GM12891 (cell line): ENCODE measurements at regions not wholly inside any gene's neighbourhood (a gene's known extent, or its start where the extent isn't known, plus 50 kb on each side); places are given as distances from the start of the nearest gene placed in this dataset.
"Not testable (repeated sequence)": the region's sequence is repeated elsewhere in the genome, so short reads cannot be mapped to it uniquely, and the experiment has no call there.

ENCODE experiments used
- DNase-seq: peaks from one replicate; pipeline ENCODE4 v3.0.0; 2011; ENCODE audit warnings: low spot score; ENCODE audit not compliant: insufficient read length
- FAIRE-seq: peaks from 2 replicates; lab custom pipeline; 2011; peaks lifted over from hg19 to GRCh38; lab: Jason Lieb, UNC
- PAX5 ChIP-seq: IDR thresholded peaks from 2 replicates; pipeline ENCODE4 v1.6.1; 2011; ENCODE audit warnings: low read length, moderate library complexity, mild to moderate bottlenecking; ENCODE audit not compliant: insufficient read depth, severe bottlenecking
- POLR2A ChIP-seq: IDR thresholded peaks from 2 replicates; pipeline ENCODE4 v1.6.1; 2011; ENCODE audit warnings: low read depth, low read length, control low read depth
- POLR2AphosphoS5 ChIP-seq: IDR thresholded peaks from 2 replicates; pipeline ENCODE4 v1.6.1; 2011; ENCODE audit warnings: low read depth, low read length, control low read depth
- POU2F2 ChIP-seq: IDR thresholded peaks from 2 replicates; pipeline ENCODE4 v1.6.1; 2011; ENCODE audit warnings: low read depth, mild to moderate bottlenecking, control low read depth, low read length, moderate library complexity
- SPI1 ChIP-seq: IDR thresholded peaks from 2 replicates; pipeline ENCODE4 v1.6.1; 2011; ENCODE audit warnings: low read depth, low read length, control low read depth
- TAF1 ChIP-seq: IDR thresholded peaks from 2 replicates; pipeline ENCODE4 v1.6.1; 2011; ENCODE audit warnings: low read depth, low read length, control low read depth

DNA sequence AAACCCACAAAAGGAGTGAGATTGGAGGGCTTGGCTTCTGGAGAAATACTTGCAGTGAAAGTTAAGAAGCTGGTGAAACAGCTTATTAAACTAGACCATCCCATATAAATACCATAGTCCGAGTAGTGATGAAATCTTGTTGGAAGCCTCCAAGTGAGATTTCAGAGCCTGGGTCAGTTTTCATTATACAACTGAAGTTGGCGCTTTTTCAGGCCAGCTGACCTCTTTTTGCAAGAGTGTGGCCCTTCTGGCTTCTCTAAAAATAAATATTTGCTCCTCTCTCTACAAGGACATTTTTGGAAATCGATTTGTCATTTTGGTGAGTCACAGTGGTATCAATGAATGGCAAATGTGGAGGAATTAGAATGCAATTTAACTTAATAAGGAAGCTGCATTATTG lies 51.2 kb upstream of the THRB start:
- no peak for TF ChIP-seq POU2F2
- no peak for TF ChIP-seq PAX5
- no peak for TF ChIP-seq TAF1
- TF ChIP-seq POLR2AphosphoS5, result no peak
- TF ChIP-seq SPI1, result no peak
- TF ChIP-seq POLR2A, result no peak
- FAIRE-seq, result no peak
- no peak for DNase-seq

DNA sequence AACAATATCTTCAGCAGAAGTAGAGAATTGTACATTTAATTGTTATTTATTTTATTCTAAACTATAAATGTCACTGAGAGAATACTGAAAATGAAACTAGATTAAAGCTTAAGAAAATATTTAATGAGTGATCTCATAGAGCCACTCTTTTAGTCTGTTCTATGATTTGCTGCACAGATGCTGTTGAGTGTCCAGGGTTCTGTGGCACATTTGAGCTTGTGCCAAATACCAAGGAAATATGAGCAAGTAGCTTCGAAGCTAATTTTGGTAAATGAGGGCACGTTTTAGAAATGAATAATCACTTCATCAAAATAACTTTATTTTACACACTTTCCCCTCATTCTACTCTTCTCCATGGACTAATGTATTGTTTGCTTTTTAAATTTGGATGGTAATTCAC lies 53.6 kb upstream of the THRB start:
- DNase-seq, result no peak
- no peak for FAIRE-seq
- TF ChIP-seq POU2F2 (no peak), TAF1 (no peak), SPI1 (no peak)

DNA sequence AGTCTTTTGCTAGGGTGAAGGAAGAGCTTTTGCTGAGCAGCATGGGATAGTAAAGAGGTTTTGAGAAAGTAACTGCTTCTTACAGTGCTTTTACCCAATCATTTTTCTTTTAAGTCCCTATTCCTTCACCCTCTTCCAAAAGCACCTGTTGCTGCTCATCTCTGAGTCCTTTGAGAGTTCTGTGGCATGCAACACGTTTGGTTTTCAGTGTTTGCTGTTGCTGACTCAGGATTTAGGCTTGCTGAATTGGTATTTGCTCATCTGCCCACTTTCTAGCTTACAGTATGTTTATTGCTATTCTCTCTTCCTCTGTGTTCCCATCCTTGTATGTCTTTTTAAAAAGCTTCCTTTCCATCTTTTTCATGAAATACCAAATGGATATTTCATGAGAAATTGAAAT lies 55.9 kb upstream of the THRB start:
- FAIRE-seq (no peak), DNase-seq (no peak)
- TF ChIP-seq PAX5, result no peak
- no peak for TF ChIP-seq POLR2A
- no peak for TF ChIP-seq POU2F2
- TF ChIP-seq POLR2AphosphoS5, result no peak
- no peak for TF ChIP-seq SPI1
- no peak for TF ChIP-seq TAF1

DNA sequence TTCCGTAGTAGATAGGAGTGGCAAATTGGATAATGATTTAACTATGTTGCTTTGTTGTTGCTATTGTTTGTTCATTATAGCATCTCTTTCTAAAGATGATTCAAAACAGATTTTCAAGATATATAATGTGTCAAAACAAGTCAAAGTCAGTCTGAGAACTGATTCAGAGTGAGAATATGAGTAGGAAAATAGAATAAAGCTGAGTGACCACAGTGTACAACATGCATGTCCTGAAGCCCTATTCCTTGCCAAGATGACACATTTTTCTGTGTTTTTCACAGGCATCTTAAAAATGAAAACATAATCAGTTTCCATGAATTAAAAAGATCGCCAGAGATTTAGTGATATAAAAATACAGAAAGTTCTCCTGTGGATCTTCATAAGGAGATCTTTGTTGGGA lies 57.0 kb upstream of the THRB start:
- TF ChIP-seq POLR2A (no peak), POLR2AphosphoS5 (no peak), SPI1 (no peak), PAX5 (no peak), TAF1 (no peak), POU2F2 (no peak)
- FAIRE-seq, result no peak
- DNase-seq, result no peak

DNA sequence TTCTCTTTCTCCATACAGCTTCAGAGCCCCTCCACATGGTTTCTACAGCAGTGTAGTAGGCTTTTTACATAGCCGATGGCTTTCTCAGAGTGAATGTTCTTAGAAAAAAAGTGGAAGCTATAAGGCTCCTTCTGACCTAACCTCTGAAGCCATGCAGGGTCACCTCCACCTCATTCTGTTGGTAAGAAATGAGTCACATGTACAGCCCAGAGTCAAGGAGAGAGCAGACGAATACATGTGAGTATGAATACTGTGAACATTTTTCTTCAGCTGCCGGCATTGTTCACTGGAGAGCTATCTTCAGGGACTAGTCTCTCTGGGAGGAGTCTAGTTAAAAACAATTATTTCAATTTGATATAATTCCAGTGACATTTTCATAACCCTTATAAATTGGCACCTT lies 68.2 kb upstream of the THRB start:
- FAIRE-seq (no peak), DNase-seq (no peak)
- no peak for TF ChIP-seq SPI1
- TF ChIP-seq POU2F2, result no peak
- no peak for TF ChIP-seq POLR2AphosphoS5
- TF ChIP-seq PAX5, result no peak
- no peak for TF ChIP-seq POLR2A
- TF ChIP-seq TAF1, result no peak

DNA sequence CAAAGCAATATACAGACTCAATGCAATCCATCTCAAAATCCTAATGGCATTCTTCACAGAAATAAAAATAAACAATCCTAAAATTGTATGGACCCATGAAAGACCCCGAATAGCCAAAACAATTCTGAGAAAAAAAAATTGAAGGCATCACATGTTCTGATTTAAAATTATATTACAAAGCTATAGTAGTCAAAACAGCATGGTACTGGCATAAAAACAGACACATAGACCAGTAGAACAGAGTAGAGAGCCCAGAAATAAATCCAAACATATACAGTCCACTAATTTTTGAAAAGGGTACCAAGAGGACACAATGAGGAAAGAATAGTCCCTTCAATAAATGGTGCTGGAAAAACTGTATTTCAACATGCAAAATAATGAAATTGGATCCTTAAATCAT lies 70.4 kb upstream of the THRB start:
- DNase-seq, result no peak
- FAIRE-seq, result no peak
- TF ChIP-seq SPI1 (no peak), PAX5 (no peak), POLR2A (no peak), TAF1 (no peak), POU2F2 (no peak), POLR2AphosphoS5 (no peak)

DNA sequence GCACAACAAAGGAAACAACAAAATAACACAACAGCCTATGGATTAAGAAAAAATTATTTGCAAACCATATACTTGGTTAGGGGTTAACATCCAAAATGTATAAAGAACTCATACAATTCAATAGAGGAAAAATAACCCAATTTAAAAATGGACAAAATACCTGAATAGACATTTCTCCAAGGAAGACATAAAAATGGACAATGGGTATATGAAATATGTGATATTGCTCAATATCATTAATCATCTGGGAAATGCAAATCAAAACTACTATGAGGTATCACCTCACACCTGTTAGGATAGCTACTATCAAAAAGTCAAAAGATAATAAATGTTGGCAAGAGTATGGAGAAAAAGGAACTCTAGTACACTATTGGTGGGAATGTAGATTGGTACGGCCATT lies 71.0 kb upstream of the THRB start:
- no peak for TF ChIP-seq POLR2AphosphoS5
- TF ChIP-seq SPI1, result no peak
- no peak for TF ChIP-seq POU2F2
- TF ChIP-seq TAF1, result no peak
- TF ChIP-seq POLR2A, result no peak
- TF ChIP-seq PAX5, result no peak
- FAIRE-seq (no peak), DNase-seq (no peak)

DNA sequence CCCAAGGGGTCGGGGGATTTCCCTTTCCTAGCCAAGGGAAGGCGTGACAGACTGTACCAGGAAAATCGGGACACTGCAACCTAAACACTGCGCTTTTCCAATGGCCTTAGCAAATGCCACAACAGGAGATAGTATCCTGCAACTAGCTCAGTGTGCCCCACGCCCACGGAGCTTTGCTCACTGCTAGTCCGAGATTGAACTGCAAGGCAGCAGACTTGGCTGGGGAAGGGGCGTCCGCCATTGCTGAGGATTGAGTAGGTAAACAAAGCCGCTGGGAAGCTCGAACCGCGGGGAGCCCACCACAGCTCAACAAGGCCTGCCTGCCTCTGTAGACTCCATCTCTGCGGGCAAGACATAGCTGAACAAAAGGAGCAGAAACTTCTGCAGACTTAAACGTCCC lies 72.3 kb upstream of the THRB start:
- TF ChIP-seq POLR2A (no peak), TAF1 (no peak), PAX5 (no peak), SPI1 (no peak), POU2F2 (no peak)
- DNase-seq (no peak), FAIRE-seq (no peak)

DNA sequence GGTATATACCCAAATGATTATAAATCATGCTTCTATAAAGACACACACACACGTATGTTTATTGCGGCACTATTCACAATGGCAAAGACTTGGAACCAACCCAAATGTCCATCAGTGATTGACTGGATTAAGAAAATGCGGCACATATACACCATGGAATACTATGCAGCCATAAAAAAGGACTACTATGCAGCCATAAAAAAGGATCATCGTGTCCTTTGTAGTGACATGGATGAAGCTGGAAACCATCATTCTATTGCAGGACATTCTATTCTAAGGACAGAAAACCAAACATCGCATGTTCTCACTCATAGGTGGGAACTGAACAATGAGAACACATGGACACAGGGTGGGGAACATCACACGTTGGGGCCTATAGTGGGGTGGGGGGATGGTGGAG lies 77.8 kb upstream of the THRB start:
- FAIRE-seq, DNase-seq: not testable (repeated sequence)

DNA sequence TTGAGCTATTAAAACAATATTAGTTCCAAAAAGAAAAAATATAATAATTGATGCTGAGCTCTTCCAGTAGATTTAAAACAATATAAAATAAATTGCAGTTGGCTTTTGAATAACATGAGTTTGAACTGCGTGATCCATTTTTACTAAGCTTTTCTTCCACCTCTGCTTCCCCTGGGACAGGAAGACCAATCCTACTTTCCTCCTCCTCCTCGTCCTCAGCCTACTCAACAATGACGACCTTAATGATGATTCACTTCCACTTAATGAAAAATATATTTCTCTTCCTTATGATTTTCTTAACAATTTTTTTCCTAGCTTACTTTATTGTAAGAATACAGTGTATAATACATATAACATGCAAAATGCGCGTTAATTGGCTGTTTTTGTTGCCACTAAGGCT lies 78.9 kb upstream of the THRB start:
- TF ChIP-seq POLR2AphosphoS5 (no peak), PAX5 (no peak), POLR2A (no peak), POU2F2 (no peak), SPI1 (no peak), TAF1 (no peak)
- DNase-seq, result no peak
- FAIRE-seq, result no peak

DNA sequence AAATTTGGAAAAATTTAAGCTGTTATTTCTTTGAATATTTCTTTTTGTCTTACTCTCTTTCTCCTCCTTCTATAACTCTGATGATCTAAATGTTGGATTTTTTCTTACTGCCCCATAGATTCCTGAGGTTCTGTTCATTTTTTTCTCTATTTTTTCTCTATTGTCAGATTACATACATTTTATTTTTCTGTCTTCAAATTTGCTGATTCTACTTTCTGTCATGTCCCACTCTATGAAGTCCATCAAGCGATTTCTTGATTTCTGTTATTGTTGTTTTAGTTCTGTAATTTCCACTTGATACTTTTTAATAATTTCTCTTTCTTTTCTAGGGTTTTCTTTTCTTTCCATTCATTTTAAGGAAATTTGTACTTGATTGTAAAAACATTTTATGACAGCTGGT lies 83.7 kb upstream of the THRB start:
- no peak for DNase-seq
- TF ChIP-seq TAF1 (no peak), SPI1 (no peak), POU2F2 (no peak), POLR2A (no peak)
- FAIRE-seq, result no peak

DNA sequence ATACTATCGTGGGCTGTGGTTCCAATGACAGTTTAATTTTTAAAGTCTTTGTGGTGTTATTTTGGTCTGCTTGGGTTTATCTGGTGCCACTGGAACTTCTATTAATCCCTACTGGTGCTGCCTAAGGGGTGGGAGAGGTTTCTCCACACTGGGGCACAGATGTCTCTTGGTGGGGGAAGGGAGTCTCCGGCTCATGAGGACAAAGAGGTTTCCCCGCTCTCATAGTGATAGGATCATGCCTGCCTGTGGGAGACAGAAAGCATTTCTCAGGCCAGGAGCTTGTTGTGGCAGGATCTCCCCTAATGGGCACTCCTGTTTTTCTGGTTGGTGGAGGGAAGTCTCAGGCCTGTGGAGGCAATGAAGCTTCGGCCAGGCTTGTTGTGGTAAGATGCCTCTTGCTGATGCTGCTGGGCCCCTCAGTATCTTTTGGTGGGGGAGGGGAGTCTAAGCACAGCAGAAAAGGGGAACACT lies 84.3 kb upstream of the THRB start:
- FAIRE-seq, result no peak
- no peak for DNase-seq
- TF ChIP-seq SPI1 (no peak), POLR2A (no peak), POU2F2 (no peak), POLR2AphosphoS5 (no peak), PAX5 (no peak), TAF1 (no peak)
